DOHH2 (cell line): ENCODE measurements at regions not wholly inside any gene's neighbourhood (a gene's known extent, or its start where the extent isn't known, plus 50 kb on each side); places are given as distances from the start of the nearest gene placed in this dataset.

ENCODE experiments used
- CTCF ChIP-seq: fragments of 200-600 bp; sonication (generic); IDR thresholded peaks from one replicate; pipeline ENCODE4 v1.5.1; 2014; ENCODE audit warnings: antibody characterized with exemption, mild to moderate bottlenecking, low read depth, low read length; ENCODE audit not compliant: poor library complexity, severe bottlenecking
- EZH2phosphoT487 ChIP-seq: fragments of 200-600 bp; sonication (generic); IDR thresholded peaks from 2 replicates; pipeline ENCODE4 v1.6.1; 2017; ENCODE audit warnings: borderline replicate concordance, mild to moderate bottlenecking, antibody characterized with exemption, low read length, moderate library complexity, mixed read lengths

- TF ChIP-seq CTCF, result no peak
- TF ChIP-seq EZH2phosphoT487, result no peak
Observed at GRCh38 chr7:55278321-55278720, 86.8 kb upstream of the LANCL2 start.
